SK-N-SH (cell line): ENCODE measurements at regions not wholly inside any gene's neighbourhood (a gene's known extent, or its start where the extent isn't known, plus 50 kb on each side); places are given as distances from the start of the nearest gene placed in this dataset.

Experiments used
- CTCF ChIP-seq: fragments of 200-600 bp; sonication (generic); IDR thresholded peaks from 2 replicates; pipeline ENCODE4 v1.6.1; 2017; ENCODE audit warnings: antibody characterized with exemption, mild to moderate bottlenecking, moderate library complexity
- EP300 ChIP-seq, 2 experiments: IDR thresholded peaks; 2 replicates each; pipeline versions ENCODE4 v1.4.0 to v1.6.1; 2012; ENCODE audit warnings: borderline replicate concordance in 1 of 2, low read depth in 1 of 2, low read length in 1 of 2
- FOSL2 ChIP-seq: IDR thresholded peaks from 2 replicates; pipeline ENCODE4 v1.4.0; 2012; ENCODE audit warnings: low read depth, mild to moderate bottlenecking, moderate library complexity, borderline replicate concordance
- GATA2 ChIP-seq: sonication (generic); formaldehyde crosslinking; IDR thresholded peaks from 2 replicates; pipeline ENCODE4 v1.5.0; 2020; ENCODE audit warnings: mild to moderate bottlenecking, missing genetic modification reagents
- MAX ChIP-seq: IDR thresholded peaks from 2 replicates; pipeline ENCODE4 v1.4.0; 2012; ENCODE audit warnings: low read depth
- SIN3A ChIP-seq: IDR thresholded peaks from 2 replicates; pipeline ENCODE4 v1.6.1; 2012; ENCODE audit warnings: low read depth, mild to moderate bottlenecking, low read length, moderate library complexity, borderline replicate concordance
- TAF1 ChIP-seq: IDR thresholded peaks from 2 replicates; pipeline ENCODE4 v1.6.1; 2012; ENCODE audit warnings: low read depth, mild to moderate bottlenecking, low read length, moderate library complexity, borderline replicate concordance
- ZBTB33 ChIP-seq: IDR thresholded peaks from 2 replicates; pipeline ENCODE4 v1.4.0; 2012; ENCODE audit warnings: low read depth, borderline replicate concordance

GRCh38 chr11:110832539-110832938 lies 120.3 kb upstream of the ARHGAP20 start:
- TF ChIP-seq CTCF (no peak), FOSL2 (no peak), MAX (no peak), EP300 (IDR thresholded peaks at IDR 0.05; ENCODE audit: borderline replicate concordance in 1 of 2, low read depth in 1 of 2, low read length in 1 of 2) (no peak), ZBTB33 (no peak), GATA2 (CRISPR knock-in tag) (no peak), SIN3A (no peak), TAF1 (no peak)
